ENCODE measurements at regions not wholly inside any gene's neighbourhood (a gene's known extent, or its start where the extent isn't known, plus 50 kb on each side); places are given as distances from the start of the nearest gene placed in this dataset.
"Not testable (repeated sequence)": the region's sequence is repeated elsewhere in the genome, so short reads cannot be mapped to it uniquely, and the experiment has no call there.

DNA sequence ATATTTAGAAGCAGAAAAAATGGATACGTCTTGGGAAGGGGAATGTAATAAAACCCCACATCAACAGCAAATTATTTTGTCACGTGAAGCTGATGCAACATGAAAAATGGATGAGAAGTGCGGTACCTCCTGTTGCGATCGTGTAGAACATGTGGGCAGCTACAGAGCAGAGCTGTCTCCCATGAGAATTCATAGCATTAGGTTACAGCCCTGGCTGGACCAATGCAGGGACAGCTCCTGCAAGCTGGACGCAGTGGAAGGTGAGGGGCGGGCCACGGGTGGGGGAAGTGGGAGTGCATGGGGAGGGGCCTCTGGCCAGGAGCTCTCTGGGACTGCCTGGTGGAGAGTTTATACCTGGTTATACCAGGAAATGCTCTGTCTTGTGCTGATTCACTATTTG, 120.3 kb downstream of the GATA3 start:
- no peak for DNase-seq

DNA sequence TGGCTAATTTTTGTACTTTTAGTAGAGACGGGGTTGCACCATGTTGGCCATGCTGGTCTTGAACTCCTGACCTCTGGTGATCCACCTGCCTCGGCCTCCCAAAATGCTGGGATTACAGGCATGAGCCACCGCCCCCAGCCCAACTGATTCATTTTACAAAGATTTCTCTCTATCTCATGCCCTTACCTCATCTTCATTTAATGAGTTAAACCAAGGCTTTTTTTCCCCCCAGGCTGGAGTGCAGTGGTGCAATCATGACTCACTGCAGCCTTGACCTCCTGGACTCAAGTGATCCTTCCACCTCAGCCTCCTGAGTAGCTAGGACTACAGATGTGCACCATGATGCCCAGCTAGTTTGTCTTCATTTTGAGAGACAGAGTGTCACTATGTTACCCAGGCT, 123.0 kb downstream of the GATA3 start:
- DNase-seq, result not testable (repeated sequence)

DNA sequence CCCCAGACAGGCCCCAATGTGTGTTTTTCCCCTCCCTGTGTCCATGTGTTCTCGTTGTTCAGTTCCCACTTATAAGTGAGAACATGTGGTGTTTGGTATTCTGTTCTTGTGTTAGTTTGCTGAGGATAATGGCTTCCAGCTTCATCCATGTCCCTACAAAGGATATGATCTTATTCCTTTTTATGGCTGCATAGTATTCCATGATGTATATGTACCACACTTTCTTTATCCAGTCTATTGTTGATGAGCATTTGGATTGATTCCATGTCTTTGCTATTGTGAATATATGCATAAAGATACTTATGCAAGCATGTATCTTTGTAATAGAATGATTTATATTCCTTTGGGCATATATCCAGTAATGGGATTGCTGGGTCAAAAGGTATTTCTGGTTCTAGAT, 125.3 kb downstream of the GATA3 start:
- DNase-seq, result not testable (repeated sequence)

DNA sequence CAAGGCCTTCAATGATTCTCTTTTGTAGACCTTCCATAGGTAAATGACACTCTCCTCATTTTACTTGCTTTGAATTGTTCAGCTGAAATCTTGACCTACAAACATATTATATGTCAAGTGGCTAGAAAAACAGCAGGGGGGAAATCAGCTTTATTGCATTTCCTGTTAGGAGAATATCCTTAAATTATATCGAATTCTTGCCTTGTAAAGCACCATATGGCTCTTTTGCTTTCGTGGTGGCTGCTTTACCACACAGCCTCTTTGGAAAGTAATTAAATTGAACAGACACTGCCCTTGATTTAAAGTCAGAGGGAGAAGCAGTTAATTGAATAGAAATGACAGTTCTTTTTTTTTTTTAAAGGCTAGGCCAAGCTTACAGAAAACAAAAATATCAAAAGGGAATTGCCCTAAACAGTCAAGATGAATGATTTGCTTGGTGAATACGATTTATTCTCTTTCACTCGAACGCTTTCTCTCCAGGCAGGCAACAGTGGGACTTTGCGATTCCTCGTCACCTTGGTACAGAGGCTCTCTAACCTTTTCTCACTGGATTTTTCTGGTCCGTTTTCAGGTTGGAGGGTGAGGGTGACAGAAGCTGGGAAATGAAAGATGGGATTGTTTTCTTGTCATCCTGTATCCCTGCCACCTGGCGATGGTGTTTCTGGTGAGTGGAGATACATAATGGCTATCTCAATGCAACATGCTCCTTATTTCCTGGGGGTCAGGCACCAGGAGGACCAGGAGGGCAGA, 126.0 kb downstream of the GATA3 start:
- DNase-seq, result no peak

DNA sequence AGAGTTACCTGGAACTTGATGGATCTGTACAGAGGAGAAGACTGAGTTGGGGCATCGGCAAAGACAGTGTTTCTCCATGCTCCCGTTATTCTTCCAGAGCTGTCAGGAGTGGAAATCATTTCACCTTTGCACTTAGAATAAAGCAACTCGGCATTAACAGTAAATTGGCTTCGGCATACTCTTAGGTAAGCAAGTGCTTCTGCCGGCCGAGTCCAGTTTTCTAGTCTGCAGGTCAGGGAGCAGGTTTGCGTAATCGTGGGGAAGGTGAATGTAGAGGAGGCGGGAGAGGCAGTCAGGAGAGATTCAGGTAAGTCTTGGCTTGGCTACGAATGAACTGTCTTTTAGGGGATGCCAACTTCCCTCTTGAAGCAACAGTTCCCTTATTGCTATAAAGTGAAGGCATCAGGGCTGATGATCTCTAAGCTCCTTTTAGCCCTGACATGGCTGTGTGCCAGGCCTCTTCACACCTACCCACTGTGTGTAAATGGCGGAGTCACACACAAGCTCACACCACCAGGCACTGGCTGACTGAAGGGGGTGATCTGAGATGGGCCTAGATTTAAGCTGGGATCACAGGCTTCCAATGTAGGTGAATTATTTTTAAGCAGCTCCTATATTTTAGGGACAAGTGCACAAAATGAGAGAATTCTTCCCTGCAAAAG, 127.1 kb downstream of the GATA3 start:
- DNase-seq, result no peak

DNA sequence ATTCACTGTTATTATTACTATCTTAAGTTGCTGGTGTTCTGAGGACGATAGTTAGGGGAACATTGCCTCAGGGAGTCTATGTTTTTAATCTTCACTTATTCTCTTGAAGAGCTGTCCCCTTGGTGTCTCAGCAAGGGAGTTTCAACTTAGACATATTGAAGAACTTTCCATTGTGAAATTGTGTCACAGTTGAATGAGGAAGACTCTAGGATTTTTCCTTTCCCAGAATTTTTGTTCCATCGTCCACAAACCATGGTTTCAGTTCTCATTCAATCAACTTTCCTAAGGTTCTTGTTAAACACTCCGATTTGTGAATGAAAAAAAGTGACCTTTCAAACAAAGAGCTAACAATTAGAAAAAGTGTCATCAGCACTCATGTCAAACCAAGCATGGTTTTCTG, 128.3 kb downstream of the GATA3 start:
- no peak for DNase-seq

DNA sequence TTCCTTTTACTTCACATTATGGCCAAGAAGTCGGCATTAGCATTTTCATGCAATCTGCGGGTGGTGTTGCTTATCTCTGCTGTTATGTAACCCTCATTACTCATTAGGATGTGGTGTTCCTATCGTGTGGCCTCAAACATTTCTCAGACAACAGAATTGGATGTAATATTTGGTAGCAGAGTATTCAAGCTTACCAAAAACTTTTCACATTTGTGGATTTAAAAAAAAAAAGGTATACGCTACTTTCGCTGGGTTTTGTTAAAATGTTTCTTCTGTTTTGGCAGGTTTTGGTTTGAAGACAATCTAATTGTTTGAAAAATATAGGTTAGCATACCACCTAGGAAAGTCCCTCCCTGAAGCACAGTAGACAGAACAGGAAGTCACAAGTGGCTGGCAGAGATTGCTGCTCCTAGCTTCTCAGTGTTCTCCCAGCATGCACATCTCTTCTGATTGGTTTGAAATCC, 128.8 kb downstream of the GATA3 start:
- DNase-seq, result no peak

DNA sequence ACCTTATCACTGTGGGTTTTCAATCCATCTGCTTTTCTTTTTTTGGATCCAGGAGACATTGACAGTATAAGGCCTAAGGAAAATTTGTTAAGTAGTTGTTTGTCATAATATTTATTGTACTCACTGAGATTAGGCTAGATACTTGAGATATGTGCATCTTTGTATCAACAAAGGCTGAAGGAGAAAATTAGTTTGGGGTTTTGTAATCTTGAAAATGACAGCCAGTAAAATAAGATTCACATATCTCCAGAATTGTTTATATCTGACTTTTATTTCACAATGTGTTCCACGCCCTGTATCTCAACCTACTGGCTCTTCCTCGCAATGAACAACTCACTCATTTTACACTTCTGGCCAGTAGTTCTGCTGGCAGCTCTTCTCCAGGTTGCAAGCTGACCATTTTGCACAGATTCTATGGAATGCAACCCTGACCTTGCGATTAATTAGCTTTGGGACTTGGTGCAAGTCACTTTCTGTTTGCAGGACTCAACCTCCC, 132.7 kb downstream of the GATA3 start:
- no peak for DNase-seq

DNA sequence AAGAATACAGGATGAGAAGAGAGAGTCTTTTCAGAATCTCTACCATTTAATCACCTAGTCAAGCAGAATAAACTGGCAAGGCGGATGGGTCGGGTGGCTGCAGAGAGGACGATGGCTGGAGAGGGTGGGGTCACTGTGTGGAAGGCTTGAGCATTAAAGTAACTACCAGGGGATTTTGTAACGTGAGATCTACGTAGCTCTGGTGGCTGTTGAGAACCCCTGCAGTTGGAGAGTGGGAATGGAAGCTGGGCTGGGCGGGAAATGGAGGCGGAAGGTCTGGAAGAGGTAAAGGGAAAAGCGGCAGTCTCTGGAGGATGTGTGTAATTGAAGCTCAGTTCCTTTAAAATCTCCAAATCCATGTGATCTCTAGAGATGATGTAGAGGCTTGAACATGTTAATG, 135.0 kb downstream of the GATA3 start:
- no peak for DNase-seq

DNA sequence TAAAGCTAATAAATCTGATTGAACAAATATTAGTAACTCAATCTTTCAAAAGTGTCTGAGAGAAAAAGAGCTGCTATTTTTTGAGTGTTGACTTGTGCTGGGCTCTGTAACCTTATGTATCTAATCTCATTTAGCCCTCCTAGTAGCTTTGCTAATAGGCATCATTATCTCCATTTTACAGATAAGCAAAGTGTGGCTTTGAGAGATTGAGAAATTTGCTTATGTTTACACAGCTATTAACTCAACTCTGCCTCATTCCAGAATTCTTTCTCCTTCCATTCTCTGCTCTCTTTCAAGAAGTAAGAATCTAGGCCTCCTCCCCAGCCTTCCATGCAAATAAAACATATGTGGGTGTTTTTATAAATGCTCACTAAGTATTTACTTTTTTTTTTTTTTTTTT, 137.8 kb downstream of the GATA3 start:
- DNase-seq, result no peak

DNA sequence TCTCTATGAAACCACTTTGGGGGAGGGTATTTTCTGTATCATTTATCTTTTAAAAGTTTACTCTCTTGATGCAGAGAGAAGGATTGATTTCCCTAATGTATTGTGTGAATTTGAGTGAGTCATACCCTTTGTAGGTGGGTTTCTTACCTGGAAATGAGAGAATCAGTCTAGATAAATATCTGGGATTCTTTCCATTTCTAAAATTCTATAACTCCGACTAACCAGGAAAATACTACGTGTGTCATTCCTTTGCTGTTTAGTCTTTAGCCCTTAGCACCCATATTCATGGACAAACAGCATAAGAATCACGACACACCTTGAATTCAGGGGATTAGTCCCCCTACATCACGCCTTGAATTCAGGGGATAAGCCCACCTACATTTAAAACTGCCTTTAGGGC, 139.1 kb downstream of the GATA3 start:
- DNase-seq, result no peak

DNA sequence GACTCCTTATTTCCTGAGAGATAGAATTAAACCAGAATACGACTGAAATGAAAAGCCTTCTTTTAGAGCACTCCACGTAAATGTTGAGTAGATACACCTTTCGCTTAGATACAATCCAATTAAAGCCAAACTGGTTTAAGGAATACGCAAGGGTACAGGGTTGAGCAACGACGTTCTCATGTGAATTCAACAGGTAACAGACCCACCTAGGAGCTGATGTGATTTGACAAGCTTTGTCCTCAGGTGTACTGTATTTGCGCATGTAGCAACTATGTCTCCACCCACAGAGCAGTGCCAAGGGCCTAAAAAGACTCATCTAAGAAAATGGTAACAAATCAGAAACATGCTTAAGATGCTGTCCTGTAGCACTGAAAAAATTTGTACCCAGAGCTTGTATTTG, 139.6 kb downstream of the GATA3 start:
- no peak for DNase-seq

DNA sequence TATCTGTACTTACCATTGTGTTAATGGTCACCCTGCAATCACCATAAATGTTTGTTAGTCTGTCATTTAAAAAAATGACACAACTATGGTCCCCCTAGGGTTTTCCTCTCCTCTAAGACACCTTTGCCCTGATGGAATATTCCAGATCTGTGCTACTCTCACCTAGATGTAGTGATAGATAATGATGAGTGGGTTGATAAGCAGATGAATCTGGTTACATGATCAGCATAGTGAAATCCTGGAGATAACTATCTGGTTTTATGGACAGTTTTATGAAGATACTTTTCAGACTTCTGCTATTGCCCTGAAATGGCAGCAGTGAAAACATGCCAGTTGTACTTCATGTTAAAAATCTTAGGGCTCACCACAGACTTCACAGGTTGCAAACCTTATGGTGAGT, 152.4 kb downstream of the GATA3 start:
- no peak for DNase-seq

DNA sequence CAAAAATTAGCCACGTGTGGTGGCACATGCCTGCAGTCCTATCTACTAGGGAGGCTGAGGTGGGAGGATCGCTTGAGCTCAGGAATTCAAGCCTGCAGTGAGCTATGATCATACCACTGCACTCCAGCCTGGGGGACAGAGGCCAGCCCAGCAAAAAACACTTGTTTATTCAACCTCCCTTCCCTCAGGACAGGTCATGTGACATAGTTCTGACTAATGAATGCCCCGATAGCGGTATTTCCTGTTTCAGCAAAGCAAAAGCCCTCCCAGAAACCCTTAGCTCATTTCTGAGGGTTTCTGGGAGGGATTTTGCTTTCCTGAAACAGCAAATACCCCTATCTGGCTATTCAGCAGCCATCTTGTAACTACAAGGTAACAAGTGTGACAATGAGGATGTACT, 157.1 kb downstream of the GATA3 start:
- no peak for DNase-seq

DNA sequence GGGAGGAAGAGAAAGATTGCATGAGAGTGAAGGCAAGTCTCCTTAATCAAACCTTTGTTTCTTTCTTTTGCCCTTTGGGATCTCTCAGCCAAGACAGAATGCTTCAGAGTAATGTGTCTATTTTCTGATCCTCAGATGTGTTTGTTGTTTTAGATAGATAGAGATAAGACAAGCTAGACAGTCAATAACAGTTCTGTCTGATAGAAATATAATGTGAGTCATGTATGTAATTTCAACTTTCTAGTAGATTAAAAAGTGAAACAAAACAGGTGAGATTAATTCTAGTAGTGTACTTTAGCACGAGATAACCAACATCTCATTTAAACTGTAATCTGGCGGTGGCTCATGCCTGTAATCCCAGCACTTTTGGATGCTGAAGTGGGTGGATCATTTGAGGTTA, 159.2 kb downstream of the GATA3 start:
- no peak for DNase-seq

DNA sequence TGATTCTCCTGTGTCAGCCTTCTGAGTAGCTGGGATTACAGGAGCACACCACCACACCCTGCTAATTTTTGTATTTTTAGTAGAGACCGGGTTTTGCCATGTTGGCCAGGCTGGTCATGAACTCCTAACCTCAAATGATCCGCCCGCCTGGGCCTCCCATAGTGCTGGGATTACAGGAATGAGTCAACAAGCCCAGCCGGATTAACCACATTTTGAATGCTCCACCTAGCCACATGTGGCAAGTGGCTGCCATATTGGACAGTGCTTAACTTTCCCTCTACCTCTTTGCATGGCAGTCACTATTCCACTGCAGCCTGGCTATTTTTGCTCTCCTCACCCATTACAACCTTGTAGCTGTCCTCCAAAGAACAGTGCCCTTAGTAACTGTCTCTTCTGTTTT, 160.1 kb downstream of the GATA3 start:
- DNase-seq, result no peak

DNA sequence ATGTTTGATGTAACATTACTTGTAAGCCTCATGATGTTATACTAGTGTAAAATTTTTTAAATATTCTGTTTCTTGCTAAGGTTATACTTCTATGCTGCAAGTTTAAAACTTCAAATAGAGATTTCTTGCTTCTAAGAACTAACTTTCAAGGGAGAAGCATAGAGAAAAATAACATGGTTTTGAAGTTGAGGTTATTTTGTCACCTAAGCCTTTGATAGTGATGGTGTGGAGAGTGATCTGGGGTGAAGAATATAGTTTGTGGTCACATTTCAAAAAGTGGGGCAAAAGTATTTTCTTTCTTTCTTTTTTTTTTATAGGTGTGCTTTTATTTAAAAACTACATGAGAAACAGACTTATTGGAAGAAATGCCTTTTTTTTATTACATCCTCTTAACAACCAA, 162.4 kb downstream of the GATA3 start:
- DNase-seq, result no peak

DNA sequence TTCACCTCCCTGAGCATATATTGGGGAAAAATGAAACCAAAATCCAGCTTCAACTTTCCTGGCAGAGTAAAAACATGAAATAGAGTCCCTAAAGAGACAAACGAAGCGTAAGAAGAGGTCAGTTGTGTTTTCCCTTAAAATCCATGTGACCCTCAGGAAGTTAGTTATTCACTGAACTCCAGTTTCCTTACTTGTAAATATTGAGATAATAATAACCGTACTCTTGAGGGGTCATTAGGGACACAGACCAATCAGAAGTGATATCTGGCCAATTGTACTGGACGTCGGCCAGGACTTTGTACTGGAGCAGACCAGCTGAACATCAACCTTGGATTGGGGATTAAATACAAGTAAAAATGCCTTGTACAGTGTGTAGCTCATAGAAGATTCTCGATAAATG, 167.0 kb downstream of the GATA3 start:
- no peak for DNase-seq

DNA sequence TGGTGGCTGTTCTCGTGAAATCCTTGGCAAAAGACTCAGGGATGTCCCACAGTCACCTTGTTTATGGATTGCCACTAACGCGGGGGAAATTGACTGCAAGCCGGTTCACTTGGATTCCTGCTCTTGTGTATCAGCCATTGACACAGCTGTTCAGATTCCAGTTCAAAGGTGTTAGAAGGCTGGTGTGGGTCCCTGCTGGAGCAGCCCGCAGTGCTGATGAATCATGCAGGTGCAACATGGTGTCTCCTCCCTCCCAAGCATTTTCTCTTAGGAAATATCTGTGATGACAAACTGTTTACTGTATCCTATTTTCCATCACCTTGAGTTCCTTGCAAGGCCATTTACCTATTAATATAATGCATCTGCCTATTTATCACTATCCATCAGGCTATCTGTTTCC, 170.1 kb downstream of the GATA3 start:
- no peak for DNase-seq

DNA sequence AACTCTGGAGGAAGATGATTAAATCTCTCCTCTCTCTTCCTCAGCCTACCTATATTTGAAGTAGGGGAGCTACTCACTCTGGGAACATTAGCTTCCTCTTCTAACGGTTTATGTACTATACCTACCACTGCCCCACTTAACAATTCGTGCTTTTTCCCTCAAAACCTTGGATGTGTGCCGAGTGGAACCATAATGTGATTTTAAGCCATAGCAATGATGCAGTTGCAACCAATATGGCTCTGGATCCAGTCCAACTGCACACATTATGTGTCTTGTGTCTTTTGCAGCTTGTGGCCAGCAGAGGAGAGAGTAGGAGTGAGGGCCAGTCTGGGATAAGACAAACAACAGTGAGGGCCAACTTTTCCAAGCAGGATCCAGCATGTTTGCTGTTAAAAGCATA, 170.7 kb downstream of the GATA3 start:
- no peak for DNase-seq

DNA sequence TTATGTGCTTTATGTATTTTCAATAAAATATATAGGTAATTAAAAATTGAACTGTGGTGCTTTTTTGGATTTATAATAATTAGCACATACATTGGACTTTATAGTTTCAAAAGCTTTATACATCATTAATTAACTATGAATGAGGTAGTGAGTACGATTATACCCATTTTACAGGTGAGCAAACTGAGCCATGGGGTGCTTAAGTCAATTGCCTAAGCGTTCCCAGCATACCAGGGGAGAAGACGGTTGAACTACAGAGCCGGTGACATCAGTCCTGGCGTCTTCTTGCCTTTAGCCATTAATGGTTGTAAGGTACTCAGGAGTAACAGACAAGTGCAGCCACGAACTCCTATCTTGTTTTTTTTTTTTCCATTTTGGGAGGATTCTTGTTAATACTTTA, 172.8 kb downstream of the GATA3 start:
- DNase-seq, result no peak

DNA sequence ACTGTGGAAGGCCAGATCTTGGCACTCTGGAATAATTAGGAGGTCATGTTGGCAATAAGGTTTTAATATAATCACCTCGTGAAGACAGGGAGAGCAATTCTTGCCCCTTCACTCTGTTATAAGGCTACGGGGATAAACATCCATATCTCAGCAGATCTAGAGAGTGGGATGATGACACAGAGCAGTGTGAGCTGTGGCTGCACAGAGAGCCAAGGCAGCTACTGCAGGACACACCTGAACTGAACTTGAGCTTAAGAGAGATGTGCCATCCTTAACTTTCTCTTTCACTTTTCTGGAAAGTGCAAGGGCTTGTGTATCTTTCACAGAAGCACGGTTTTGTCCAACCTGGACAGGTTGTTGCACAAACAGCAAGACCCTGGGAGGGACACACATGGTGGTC, 174.7 kb downstream of the GATA3 start:
- DNase-seq, result no peak

DNA sequence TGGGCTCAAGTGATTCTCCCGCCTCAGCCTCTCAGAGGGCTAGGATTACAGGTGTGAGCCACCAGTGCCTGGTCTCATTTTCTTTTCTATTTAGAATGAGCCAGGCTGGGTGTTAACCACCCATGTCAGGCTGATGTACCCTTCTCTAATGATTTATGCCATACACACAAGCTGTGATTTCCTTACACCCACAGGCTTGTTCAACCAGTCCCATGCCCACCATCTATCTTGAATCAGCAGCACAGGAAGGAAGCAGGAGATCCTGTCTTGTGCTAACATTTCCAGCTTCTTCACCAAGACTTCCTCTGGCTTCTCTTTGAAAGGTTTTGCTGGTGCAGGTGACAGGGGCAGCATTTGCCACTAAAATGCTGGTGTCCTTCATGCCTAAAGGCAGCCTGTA, 176.4 kb downstream of the GATA3 start:
- no peak for DNase-seq

DNA sequence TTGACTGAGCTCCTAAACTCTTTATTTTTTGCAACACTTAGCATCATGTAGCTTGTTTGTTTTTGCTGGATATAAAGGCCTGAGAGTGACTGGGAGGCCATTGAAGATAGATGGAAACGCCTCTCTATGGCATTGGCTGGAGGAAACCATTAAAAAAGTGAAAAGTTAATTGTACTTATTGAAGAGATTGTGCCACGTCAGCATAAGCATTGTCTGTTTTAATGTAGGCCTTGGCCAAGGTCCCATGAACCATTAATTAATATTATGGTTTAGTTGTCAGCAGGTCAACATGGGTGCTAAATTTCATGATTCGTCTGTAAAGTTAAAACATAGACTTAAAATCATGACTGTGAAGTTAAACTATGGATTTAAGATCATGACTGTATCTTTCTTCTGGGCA, 178.6 kb downstream of the GATA3 start:
- no peak for DNase-seq

DNA sequence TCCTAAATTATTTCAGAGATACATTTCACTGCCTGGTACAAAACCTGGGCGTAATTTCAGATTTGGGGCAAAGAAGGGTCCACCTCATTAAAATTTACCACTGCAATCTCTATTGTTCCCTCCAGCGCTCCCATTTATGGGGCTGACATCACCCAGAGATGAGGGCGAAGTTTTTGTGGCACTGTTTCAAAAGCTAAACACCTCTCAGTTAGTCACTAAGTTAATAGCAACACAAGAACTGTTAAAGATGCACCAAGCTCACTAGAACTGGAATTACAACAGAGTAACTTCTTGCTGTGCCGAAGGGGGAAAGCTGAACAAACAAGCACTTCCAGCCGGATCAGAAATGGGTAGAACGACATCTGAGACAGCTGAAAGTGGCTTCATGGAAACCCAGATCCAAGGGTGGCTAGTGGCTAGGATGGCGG, 179.4 kb downstream of the GATA3 start:
- DNase-seq, result no peak
